GM12872 (cell line): ENCODE measurements at regions not wholly inside any gene's neighbourhood (a gene's known extent, or its start where the extent isn't known, plus 50 kb on each side); places are given as distances from the start of the nearest gene placed in this dataset.

Source experiments
- TF ChIP-seq, protein P1 (sequence below): IDR thresholded peaks from 3 replicates; pipeline ENCODE4 v1.5.1; 2011; ENCODE audit warnings: low read depth, mild to moderate bottlenecking, low read length, moderate library complexity; ENCODE audit not compliant: insufficient read depth

DNA sequence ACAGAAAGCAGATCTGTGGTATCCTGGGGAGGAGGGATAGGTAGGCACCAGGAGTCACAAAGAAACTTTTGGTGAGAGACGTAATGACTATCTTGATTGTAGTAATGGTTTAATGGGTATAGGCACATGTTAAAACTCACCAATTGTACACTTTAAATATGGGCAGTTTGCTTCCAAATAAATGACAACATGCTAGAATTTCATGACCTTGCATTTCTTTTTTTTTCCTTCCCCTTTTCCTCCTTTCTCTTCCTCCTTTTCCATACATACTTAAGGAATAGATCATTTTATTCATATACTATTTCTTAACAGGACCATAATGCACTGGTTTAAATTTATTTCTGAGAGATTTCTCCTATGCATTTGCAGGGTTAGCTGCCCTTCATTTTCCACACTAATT, 341.8 kb downstream of the TMEM182 start:
- TF ChIP-seq, protein P1, sequence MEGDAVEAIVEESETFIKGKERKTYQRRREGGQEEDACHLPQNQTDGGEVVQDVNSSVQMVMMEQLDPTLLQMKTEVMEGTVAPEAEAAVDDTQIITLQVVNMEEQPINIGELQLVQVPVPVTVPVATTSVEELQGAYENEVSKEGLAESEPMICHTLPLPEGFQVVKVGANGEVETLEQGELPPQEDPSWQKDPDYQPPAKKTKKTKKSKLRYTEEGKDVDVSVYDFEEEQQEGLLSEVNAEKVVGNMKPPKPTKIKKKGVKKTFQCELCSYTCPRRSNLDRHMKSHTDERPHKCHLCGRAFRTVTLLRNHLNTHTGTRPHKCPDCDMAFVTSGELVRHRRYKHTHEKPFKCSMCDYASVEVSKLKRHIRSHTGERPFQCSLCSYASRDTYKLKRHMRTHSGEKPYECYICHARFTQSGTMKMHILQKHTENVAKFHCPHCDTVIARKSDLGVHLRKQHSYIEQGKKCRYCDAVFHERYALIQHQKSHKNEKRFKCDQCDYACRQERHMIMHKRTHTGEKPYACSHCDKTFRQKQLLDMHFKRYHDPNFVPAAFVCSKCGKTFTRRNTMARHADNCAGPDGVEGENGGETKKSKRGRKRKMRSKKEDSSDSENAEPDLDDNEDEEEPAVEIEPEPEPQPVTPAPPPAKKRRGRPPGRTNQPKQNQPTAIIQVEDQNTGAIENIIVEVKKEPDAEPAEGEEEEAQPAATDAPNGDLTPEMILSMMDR = no peak

DNA sequence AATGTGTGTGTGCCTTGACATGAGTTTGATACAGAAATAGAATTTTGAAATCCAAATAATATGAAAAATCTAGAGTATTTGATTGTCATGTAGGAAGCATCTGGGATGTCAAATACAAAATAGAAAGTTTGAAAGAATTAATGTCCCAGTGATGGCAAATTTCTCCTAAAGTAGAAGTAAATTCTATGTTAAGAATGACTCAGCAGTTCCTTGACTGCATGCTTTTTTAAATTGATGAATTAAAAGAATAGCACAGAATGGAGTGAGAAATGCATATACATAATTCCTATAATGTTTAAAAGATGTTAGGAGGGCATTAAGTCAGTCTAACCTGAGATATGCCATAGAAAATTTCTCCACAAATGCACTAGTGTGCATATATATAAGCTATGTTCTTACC, 357.5 kb downstream of the TMEM182 start:
- TF ChIP-seq, protein P1 = no peak

DNA sequence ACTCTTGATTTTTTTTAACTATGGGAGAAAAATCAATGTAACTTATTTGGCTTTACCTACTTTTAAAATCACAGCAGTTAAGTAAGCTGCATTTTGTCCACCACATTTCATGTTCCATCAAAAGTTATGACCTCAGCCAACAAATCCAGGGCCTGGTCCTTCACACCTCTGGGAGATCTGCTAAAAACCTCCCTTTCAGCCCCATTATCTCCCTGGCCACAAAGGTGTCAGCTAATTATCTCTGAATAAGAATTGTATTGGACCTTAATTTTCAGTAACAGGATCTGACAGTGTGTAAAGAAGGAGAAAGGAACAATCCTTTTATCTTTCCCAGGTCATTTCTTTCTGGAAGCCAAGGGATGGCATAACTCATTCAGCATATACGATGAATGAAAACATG, 359.3 kb downstream of the TMEM182 start:
- TF ChIP-seq, protein P1 = no peak

DNA sequence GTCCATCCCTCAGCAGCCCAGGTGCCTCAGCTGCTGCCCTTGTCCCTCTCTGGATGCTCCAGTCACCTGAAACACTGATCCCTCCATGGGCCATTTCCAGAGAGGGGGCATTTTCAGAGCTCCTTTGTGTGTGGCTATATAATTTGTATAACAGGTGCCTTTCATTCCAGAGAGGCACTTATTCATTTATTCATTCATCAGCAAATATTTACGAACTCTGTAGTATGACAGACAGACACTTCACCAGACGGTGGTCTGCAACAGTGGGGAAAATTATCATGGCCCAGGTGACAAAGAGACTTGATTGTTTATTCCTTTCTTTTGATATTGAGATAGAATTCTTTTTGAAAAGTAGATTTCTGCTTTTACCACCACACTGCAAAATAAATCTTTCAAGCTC, 361.7 kb downstream of the TMEM182 start:
- TF ChIP-seq, protein P1 = no peak

DNA sequence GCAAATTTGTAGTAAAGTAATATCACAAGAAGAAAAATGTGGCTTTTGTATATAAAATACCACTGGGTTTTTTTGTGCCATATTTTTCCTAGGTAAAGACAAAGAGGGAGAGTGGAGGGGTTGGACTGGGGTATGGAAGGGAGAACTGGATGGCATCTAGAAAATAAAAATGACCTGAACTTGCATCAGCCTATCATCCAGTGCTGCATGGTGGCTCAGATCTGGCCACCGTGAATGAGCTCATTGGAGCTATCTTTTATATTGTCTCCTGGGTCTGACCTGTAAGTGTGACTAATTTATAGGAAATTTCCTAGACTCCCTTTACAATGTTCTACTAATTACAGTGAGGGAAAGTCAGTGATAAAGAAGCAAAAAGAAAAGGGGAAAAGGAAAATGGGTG, 369.0 kb downstream of the TMEM182 start:
- TF ChIP-seq, protein P1 = no peak

DNA sequence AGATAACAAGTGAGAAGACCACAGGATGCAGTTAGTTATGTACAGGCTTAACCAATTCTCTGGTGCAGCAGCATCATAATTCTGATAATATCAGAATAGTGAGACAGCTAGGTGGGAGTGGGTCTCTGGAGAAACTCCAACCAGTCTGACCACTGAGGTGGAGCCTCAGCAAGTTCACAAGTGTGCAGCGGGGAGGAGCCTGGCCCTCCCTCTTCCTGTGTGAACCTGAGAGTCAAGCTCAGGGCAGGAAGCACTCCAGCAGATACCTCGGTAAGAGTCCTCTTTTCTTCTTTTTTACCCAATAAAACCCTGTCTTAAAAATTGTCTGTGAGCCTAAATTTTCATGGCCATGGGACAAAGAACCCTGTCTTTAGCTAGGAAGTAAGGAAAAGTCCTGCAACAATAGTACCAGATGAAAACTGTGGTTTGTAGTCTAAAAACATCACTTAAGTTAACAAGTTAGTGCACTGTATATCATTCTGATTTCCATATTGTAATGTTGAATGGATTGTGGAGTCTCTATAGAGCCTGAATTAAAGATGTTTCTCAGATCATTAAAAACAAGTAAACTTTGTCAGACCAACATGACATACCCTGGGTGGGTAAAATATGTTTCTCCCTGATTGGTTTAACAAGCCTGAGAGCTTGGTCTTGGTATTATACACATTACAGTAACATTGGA, 370.8 kb downstream of the TMEM182 start:
- TF ChIP-seq, protein P1 = no peak

DNA sequence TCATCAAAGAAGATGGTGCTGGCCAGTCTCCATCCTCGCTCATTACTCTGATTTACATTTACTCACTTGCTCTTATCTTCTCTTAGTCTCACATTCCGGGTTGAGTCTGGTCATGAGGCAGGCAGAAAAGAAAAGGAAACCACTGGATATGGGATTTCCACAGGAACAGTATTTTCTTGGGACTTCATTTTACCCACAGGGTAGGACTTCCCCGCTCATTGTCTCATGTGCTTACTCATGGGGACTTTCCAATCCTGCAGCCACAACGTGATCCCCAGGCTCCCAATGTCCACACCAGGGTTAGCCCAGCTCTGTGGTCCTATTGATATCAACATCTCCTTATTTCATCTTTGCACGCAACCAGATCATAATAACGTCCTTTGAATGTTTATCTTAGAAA, 373.8 kb downstream of the TMEM182 start:
- TF ChIP-seq, protein P1 = no peak
